Activated CD4-positive, CD25-positive, alpha-beta regulatory T cell (primary cell): ENCODE measurements at regions not wholly inside any gene's neighbourhood (a gene's known extent, or its start where the extent isn't known, plus 50 kb on each side); places are given as distances from the start of the nearest gene placed in this dataset.

Experiments used
- DNase-seq, 4 experiments: peaks; one replicate each; lab custom pipeline; 2025; lab: John Stamatoyannopoulos, UW

DNA sequence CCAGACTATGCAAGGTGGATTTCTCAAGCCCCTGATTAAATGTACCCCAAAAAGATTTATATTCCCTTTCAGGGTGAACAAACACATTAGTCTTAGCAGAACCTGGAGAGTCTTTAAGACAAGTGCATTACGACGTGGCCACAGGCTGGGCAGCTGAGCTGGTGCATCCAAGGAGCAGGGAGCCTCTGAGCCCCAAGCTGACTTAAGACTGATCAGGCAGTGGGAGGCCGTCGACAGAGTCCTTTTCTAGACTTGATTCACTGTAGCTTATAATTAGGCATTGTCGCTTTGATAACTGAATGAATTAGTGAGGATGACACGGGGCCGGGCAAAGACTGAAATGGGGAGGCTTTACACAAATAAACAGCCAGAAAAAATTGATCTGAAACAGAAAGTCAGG is 353.2 kb downstream of the GPAM start:
- no peak for DNase-seq

DNA sequence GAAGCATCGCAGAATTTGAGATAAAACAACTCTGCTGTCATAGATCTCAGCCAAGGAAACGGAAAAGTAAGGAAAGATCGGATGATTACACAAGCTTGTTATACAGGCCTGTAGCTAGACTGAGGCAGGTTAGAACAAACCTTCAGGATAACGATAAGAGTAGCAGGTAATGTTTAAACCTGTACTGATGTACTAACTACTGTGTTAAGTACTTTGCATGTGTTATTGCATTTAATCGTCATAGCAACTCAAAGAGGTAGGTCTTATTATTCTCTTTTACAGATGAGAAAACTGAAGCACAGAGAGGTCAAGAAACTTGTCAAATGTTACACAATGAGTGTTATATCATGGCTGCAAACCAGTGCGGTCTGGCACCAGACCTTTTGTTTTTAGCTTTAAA is 352.5 kb downstream of the GPAM start:
- no peak for DNase-seq

DNA sequence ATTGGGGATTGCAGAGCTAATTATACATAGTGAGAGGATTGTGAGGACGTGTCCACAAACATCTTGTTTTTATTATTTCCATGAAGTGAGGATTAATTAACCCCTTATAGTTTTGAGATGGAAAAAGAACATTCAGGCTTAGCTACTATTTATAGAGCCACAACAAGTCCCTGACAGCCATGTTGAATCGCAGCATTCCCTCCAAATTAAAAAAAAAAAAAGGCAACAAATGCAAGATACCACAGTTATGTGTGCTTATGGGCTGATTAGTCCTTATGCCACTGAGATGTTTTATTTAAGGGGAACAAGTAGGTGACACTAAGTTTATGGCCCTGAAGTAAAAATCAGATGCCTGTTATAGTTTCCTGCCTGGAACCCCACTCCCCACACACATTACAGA is 350.3 kb downstream of the GPAM start:
- DNase-seq = no peak

DNA sequence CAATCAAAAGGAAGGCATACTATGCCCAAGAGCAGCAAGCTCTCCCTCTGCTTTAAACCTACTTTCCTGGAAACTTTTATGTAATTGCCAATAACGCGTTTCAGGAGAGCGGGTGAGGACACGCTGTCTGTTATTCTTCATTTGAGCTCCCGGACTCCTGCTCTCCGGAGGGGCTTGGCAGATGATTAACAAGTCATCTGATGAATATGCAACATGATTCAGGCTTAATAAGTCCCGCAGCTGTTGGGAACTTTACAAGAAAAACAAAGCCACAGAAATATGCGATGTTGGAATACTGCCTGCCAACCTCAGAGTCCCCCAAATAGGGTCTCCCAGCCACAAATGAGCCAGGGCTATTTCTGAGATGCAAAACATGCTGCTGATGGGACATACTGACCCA is 348.0 kb downstream of the GPAM start:
- no peak for DNase-seq

DNA sequence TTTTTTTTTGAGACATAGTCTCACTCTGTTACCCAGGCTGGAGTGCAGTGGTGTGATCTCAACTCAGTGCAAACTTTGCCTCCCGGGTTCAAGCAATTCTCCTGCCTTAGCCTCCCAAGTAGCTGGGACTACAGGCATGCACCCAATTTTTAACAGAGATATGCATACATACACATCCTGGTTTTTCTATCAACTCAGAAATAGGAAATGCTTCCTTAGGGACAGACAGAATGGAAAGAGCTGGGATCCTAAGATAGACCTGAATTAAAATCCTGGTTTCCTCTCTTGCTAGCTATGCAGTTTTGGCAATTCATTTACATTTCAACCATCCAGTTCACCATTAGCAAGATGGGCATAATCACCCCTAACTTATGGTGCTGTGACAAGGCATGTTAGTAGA is 347.5 kb downstream of the GPAM start:
- no peak for DNase-seq

DNA sequence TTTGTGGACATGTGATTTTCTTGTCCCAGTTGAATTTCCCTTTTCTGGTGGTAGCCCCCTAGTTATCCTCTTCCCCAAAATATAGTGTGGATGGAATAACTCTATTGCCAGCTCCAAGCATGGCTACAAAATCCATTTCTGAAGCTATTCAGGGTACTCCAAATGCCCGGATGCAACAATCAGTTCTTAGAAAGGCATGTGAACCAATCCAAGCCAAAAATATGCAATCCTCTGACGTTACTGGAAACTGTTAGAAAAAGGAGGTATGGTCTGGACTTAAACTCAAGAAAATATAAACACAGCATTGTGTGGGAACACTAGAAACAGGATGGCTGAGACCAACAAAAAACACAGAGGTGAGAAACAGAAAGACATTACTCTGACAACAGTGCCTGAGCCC is 347.0 kb downstream of the GPAM start:
- no peak for DNase-seq

DNA sequence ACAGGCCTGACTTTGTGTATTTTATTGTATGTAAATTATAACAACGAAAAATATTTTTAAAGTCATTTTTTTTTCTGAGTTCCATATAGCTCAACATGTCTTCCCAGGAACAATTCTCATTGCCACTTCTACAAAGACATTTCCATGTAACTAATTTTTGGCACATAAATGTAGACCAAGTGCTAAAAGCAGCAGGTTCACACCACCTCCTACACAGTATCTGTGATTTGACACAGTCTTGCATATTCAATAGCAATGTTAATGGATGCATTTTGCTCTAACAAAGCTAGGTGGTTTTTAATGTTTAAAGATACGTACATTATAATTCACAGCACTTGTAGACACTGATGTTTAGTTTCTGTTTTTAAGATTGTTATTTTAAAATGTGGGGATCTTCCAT is 346.5 kb downstream of the GPAM start:
- DNase-seq = no peak

DNA sequence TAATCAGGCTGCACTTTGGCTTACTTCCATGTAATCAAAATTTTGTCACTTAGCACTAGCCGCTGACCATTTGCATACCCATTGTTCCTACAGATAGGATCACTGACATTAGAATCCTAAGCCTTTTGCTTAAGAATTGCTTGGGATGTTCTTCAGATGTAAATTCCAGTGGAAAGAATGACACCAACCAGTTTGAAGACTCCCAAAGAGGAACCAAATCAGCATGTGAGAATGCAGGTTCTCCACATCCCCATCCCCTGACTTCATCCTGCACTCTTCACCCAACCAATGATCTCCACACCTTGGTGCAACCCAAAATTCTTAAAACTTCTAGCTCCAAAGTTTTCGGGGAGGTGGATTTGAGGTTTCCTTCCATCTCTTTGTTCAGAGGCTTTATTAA is 345.6 kb downstream of the GPAM start:
- no peak for DNase-seq

DNA sequence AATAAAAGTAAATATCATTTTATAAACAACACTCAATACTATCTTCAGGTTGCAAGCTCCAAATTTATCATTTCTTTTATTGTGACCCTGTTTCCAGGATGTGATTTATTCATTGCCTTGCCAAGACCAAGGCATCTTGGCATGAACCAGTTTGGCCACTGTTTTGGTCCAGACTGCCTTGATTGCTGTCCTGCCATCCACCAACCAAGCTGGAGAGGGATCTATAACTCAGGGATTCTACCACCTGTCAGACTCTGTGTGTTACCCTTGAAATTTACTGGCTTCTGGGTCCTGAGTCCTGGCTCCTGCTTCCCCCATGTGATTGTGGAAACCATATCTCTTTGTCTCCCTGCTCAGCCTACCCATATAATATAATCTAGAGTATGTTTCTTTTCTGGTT is 343.0 kb downstream of the GPAM start:
- no peak for DNase-seq

DNA sequence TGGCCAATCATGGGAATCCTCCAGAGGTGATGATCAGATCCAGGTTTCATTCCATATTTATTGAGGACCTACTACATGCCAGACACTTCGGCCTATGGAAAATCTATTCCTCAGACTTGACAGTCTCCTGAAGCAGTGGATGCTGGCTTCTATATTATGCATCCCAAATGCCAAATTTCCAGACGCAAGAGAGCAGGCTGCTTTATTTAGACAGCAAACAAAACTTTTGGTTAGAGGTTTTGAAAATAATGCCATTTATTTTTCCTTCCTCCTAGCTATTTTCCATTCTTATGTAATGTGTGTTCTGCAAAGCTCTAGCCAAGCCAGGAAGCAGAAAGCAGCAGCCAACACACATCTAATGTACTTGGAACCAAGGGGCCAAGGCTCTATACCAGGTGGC is 330.8 kb downstream of the GPAM start:
- no peak for DNase-seq

DNA sequence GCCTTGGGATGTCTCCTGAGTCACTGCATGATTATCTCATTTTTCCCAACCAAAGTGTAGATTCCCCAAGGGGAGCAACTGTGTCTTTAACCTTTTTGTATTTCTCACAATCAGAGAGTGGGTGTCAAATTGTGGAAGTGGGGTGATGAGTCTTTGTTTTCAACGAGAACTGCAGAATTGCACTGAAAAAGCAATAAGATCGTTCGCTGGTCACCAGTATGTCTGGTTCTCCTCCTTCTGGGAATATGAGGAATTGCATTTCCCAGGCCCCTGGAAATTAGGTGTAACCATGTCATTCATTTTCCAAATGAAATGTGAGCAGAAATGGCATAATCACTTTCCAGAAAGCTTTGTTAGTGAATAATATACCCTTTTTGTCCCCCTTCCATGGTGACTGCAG is 326.9 kb downstream of the GPAM start:
- DNase-seq = no peak

DNA sequence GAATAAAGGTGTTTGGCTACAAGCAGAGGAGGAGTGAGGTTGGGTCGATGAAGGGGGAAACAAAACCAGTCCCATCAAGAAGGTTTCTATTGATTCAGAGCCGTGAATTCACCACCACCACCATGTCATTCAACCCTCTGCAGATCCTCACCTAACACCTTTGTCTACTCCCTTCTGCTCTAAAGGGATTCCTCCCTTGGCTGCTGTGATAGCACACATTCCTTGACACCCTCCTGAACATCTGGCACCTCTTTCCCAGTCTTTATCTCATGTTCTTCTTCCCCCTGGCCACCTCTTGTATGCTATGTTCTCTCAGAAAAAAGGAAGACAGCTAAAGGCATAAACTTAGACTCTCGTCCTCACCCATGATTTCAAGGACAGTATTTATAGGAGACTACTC is 318.0 kb downstream of the GPAM start:
- DNase-seq = no peak

DNA sequence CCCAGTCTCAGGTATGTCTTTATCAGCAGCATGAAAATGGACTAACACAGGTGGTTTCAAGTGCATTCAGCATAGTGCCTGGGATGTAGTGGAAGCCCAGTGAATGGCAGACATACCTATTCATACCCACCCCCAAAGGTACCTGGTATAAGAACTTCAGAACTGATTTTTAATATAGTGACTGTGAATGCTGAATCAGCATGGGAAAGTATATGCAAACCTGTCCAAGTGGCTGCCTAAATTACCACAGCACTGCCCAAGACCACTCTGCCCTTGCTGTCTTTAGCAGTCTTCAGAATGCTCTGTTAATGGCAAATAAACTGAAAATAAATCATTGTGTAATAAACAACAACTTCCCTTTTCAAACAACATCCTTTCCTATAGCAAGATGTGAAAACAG is 312.1 kb downstream of the GPAM start:
- no peak for DNase-seq

DNA sequence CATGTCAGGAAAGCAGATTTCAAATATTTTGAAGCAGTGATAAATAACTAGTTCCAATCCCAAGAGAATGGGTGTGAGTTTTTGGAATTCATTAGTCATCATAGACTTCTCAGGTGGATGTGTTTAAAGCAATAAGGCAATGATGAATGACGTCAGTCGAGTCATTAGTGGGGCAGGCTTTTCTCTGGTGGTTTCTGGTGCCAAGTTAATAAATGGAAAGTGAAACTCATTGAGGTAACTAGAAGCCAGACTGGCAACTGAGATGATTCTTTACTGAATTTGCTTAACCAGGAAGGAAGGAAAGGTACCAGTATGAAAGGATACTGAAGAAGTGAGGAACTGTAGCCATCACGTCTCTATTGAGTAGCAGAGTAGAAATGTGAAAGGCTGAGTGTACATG is 311.0 kb downstream of the GPAM start:
- no peak for DNase-seq

DNA sequence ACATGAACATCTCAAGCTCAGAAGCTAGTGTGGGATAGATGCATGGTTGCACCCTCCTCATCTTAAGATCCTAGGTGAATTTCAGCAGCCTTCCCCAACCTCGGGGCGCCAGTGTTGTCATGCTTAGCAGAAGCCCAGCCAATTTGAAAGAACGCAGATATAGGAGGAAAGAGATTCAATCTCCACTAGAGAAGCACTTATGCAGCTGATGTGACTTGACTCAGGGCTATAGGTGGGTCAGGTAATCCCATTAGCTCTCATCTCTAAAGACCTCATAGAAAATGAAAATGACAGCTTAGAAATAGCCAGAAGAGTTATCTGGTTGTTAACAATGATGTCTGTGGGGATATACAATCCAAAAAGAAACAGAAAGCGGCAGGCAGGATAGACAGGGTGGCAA is 310.5 kb downstream of the GPAM start:
- no peak for DNase-seq

DNA sequence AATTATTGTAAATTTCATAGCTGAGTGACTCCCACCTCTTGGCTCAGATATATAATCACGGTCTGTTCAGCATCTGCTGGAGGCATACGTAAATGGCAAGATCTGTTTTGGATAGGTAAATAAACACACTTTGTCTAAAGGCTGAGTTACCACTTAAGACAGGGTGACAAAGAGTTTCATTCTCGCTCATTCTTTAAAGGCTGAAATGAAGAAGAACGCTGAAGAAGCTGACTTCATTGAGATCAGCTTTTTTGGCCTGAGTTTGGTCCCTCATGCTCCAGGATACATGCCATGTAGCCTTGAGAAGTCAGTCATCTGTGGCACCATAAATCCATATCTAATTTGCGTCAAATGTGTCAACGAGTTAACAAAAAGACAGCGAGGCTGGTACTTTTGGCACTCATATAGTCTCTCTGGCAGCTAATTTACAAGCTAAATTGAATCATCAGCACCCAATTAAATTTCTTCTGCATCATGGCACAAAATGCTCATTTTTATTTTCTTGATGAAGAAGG is 309.9 kb downstream of the GPAM start:
- DNase-seq = no peak

DNA sequence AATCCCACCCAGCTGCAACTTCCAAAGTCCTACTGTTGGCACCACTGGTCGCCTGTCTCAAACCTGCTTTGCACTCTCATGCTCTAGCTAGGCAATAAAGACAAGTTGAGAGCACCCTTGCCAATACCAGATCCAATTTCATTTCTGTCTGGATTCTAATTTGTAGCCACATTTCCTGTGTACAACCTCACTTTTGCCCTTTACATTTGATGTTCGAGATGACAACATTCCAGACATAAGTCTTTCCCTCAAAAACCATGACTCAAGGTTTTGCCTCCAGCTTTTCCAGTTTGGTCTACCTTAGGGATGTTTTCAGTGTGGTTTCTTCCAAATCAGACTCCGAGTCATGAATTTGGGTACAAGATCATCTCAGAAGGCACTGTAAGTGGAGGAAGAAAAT is 309.0 kb downstream of the GPAM start:
- no peak for DNase-seq

DNA sequence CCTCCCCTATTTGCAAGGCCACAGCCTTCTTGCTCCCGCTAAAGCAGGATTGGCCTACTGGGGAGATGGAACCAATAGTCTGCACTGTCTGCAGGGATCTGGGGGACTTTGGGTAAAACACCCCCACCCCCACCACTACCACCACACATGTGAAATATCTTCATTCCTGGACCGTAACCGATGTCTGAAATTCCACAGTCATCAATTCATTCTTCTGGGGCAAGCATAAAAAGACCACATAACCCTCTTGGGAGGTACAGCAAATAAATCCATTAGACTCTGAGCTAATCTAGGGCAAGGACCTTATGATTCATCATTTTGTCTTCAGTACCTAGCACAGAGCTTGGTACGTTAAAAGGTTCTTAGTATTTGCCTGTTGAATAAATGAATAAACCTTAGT is 307.8 kb downstream of the GPAM start:
- no peak for DNase-seq

DNA sequence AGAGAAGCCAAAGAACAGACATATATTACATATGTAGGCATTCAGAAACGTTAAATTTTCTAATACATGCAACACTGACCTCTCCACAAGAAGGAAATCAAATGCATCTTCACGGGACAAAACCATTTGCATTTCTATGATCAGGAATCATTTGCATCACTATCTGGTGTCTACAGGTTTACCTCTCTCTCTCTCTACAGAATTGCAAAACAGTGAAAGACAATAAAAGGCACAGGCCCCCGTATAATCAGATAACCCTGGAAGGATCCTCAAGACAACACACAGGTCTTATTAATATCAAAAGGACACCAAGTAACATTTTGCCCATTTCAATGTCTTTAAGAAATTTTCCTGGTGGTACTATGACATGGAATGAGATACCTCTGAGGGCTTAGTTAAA is 306.3 kb downstream of the GPAM start:
- no peak for DNase-seq

DNA sequence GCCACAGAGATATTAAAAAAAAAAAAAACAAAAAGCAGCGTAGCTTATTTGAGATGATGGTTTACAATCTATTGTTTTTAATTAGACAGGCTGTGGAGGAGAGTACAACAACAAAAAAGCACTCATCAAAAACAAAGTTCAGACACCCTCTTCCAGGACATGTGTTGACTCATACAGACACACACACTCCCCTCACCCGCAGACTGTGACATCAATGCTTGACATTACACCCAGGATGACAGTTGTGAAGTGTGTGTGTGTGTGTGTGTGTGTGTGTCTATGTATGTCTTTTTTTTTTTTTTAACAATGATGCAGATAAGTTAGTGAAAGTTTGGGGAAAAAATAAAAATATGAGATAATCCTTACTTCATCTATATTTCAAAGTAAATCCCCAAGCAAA is 303.6 kb downstream of the GPAM start:
- no peak for DNase-seq

DNA sequence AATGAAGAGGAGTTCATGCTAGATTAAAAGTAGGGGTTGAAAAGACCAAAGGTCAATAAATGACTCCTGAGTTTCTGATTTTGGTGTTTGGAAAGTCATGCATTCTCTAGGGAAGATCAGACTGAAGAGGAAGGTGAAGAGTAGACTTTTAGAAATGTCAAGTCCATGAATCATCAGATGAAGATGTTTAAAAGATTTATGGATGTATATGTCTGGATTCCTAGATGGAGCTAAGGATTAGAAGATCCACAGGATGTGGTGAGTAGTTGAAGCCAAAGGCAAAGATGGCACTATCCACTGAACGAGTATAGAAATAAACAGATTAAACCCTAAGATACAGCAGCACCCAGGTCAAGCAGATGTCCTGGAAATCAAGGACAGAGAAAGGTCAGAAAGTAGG is 298.5 kb downstream of the GPAM start:
- no peak for DNase-seq

DNA sequence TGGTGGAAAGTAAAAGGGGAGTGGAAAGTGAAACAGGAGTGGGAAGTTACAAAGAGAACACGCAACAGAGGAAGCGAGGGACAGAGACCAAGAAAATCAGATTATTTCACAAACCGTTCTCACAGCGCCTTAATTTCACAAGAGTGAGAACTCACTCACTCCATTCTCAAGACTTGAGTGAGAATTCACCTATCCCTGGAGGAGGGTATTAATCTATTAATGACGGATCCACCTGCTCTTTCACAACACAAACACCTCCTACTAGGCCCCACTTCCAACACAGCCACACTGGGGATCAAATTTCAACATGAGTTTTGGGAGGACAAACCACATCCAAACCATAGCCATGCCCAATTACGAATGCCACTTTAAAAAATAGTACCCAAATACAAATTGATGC is 297.6 kb downstream of the GPAM start:
- no peak for DNase-seq

DNA sequence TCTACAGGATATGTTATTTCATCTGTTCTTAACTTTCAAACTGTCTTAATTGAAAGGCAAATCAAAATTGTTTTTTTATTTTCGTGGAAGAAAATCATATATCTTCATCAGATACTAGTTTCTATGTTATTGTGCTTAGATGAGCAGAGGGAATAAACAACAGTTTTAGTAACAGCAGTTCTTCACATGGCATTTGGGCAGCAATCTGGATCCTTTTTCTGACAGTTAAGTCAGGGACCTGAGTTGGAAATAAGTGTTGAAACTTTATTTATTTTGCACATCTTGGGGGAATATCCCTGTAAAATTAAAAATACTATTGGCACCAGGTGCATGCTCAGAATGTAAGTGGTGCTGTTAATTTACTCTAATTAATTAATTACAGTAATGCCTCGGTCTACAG is 296.3 kb downstream of the GPAM start:
- no peak for DNase-seq

DNA sequence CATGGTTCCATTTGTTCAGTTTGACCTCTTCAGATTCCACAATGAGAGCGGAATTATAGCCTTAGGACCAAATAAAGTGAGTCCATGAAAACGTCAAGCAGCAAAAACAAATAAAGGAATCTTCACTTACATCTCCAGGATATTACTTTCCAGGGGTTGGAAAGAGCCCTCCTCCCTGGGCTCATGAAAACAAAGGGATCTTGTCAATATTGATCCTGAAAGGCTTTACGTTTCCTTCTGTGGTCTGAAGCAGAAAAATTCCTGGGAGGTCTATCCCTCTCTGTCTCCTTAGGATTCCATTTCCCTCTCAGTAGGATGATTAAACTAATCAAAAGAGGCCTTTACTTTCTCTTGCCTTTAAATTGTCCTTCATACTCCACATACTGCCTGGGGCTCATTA is 293.5 kb downstream of the GPAM start:
- no peak for DNase-seq

DNA sequence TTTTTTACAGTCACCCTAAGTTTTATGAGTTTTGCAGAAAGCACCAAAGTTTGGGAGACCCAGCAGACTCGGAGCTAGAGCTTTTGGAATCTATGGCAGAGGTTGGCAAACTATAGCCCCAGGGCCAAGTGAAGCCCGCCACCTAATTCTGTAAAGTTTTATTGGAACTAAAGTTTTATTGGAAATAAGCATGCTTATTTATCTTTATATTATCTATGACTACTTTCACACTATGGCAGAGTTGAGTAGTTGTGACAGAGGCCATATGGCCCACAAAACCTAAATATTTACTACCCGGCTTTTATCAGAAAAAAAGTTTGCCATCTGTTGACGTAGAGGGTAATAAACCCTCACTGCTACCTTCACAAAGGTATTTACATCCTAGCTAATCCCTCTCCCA is 267.6 kb downstream of the GPAM start:
- no peak for DNase-seq
